ENCODE measurements at regions not wholly inside any gene's neighbourhood (a gene's known extent, or its start where the extent isn't known, plus 50 kb on each side); places are given as distances from the start of the nearest gene placed in this dataset.
"Not testable (repeated sequence)": the region's sequence is repeated elsewhere in the genome, so short reads cannot be mapped to it uniquely, and the experiment has no call there.

- H3K27me3 Mint-ChIP-seq, POLR2A ChIA-PET, H3K4me1 Mint-ChIP-seq, ATAC-seq, H3K4me3 Mint-ChIP-seq, DNase-seq, H3K27ac Mint-ChIP-seq, H3K36me3 Mint-ChIP-seq: not testable (repeated sequence)
- H3K9me3 Mint-ChIP-seq: peaks cover 13 to 43% (median 26%) of the 10 kb centered on the region in 9 donors
These were observed 483.8 kb downstream of the ADCYAP1 start for GRCh38 chr18:1388468-1388867.

GRCh38 chr18:1392046-1392445 lies 487.4 kb downstream of the ADCYAP1 start:
- POLR2A ChIA-PET: no interaction called here
- DNase-seq: no peak
- no peaks in the 10 kb centered on the region for H3K27me3 Mint-ChIP-seq
- peaks cover 4 to 24% (median 11%) of the 10 kb centered on the region in 9 donors for H3K9me3 Mint-ChIP-seq
- no peak for ATAC-seq
- H3K4me1 Mint-ChIP-seq: no peaks in the 10 kb centered on the region
- no peaks in the 10 kb centered on the region for H3K36me3 Mint-ChIP-seq
- H3K4me3 Mint-ChIP-seq: no peak overlapping the region
- H3K27ac Mint-ChIP-seq: no peak overlapping the region

GRCh38 chr18:1392865-1393734 lies 488.4 kb downstream of the ADCYAP1 start:
- DNase-seq (no peak), ATAC-seq (no peak)
- H3K36me3 Mint-ChIP-seq: no peaks in the 10 kb centered on the region
- no peak overlapping the region for H3K4me3 Mint-ChIP-seq
- no peaks in the 10 kb centered on the region for H3K27me3 Mint-ChIP-seq
- H3K27ac Mint-ChIP-seq: no peak overlapping the region
- no peaks in the 10 kb centered on the region for H3K4me1 Mint-ChIP-seq
- H3K9me3 Mint-ChIP-seq: peaks cover 0 to 16% (median 4%) of the 10 kb centered on the region in 9 donors
- POLR2A ChIA-PET: no interaction called here

- Mint-ChIP-seq H3K27me3 (no peaks in the 10 kb centered on the region), H3K4me1 (no peaks in the 10 kb centered on the region), H3K27ac (no peak overlapping the region), H3K36me3 (no peaks in the 10 kb centered on the region), H3K4me3 (no peak overlapping the region), H3K9me3 (peaks cover 0 to 16% (median 2%) of the 10 kb centered on the region in 9 donors)
- POLR2A ChIA-PET: no interaction called here
- DNase-seq (no peak), ATAC-seq (no peak)
These were observed 489.3 kb downstream of the ADCYAP1 start for GRCh38 chr18:1393929-1394328.

GRCh38 chr18:1394426-1394825 lies 489.8 kb downstream of the ADCYAP1 start:
- H3K4me1 Mint-ChIP-seq: no peaks in the 10 kb centered on the region
- peaks cover 0 to 17% (median 2%) of the 10 kb centered on the region in 9 donors for H3K9me3 Mint-ChIP-seq
- no peak overlapping the region for H3K27ac Mint-ChIP-seq
- DNase-seq (no peak), ATAC-seq (no peak)
- no peaks in the 10 kb centered on the region for H3K36me3 Mint-ChIP-seq
- no peaks in the 10 kb centered on the region for H3K27me3 Mint-ChIP-seq
- H3K4me3 Mint-ChIP-seq: no peak overlapping the region
- POLR2A ChIA-PET: no interaction called here

GRCh38 chr18:1394966-1395365 lies 490.3 kb downstream of the ADCYAP1 start:
- ATAC-seq (no peak), DNase-seq (no peak)
- no peaks in the 10 kb centered on the region for H3K36me3 Mint-ChIP-seq
- POLR2A ChIA-PET: no interaction called here
- no peaks in the 10 kb centered on the region for H3K27me3 Mint-ChIP-seq
- no peak overlapping the region for H3K27ac Mint-ChIP-seq
- H3K4me1 Mint-ChIP-seq: no peaks in the 10 kb centered on the region
- peaks cover 0 to 17% (median 2%) of the 10 kb centered on the region in 9 donors for H3K9me3 Mint-ChIP-seq
- no peak overlapping the region for H3K4me3 Mint-ChIP-seq

GRCh38 chr18:1408376-1408775 lies 503.7 kb downstream of the ADCYAP1 start:
- Mint-ChIP-seq H3K27ac (no peak overlapping the region), H3K36me3 (no peaks in the 10 kb centered on the region), H3K4me3 (no peak overlapping the region), H3K4me1 (no peaks in the 10 kb centered on the region), H3K27me3 (no peaks in the 10 kb centered on the region), H3K9me3 (peaks cover 0 to 12% (median 1%) of the 10 kb centered on the region in 9 donors)
- POLR2A ChIA-PET: no interaction called here
- DNase-seq: no peak
- ATAC-seq: no peak

- H3K27me3 Mint-ChIP-seq: no peaks in the 10 kb centered on the region
- H3K27ac Mint-ChIP-seq: no peak overlapping the region
These were observed 508.1 kb downstream of the ADCYAP1 start for GRCh38 chr18:1412655-1413322.

GRCh38 chr18:1413323-1413675 lies 508.6 kb downstream of the ADCYAP1 start:
- H3K27ac Mint-ChIP-seq: no peak overlapping the region
- no peak for DNase-seq
- POLR2A ChIA-PET: no interaction called here
- peaks cover 0 to 12% (median 1%) of the 10 kb centered on the region in 9 donors for H3K9me3 Mint-ChIP-seq
- H3K27me3 Mint-ChIP-seq: no peaks in the 10 kb centered on the region
- no peak overlapping the region for H3K4me3 Mint-ChIP-seq
- H3K4me1 Mint-ChIP-seq: no peaks in the 10 kb centered on the region
- H3K36me3 Mint-ChIP-seq: no peaks in the 10 kb centered on the region
- no peak for ATAC-seq

More at GRCh38 chr18:1412655-1413322, 508.1 kb downstream of the ADCYAP1 start:
- no peaks in the 10 kb centered on the region for H3K4me1 Mint-ChIP-seq
- no peak for ATAC-seq
- H3K36me3 Mint-ChIP-seq: no peaks in the 10 kb centered on the region
- no peak for DNase-seq
- H3K9me3 Mint-ChIP-seq: peaks cover 0 to 12% (median 1%) of the 10 kb centered on the region in 9 donors
- H3K4me3 Mint-ChIP-seq: no peak overlapping the region
- POLR2A ChIA-PET: no interaction called here

- H3K27ac Mint-ChIP-seq: no peak overlapping the region
- H3K9me3 Mint-ChIP-seq: peaks cover 0 to 7% (median 3%) of the 10 kb centered on the region in 9 donors
- H3K4me1 Mint-ChIP-seq: no peaks in the 10 kb centered on the region
- no peaks in the 10 kb centered on the region for H3K36me3 Mint-ChIP-seq
- POLR2A ChIA-PET: no interaction called here
- DNase-seq: no peak
- no peaks in the 10 kb centered on the region for H3K27me3 Mint-ChIP-seq
- H3K4me3 Mint-ChIP-seq: no peak overlapping the region
- no peak for ATAC-seq
These were observed 511.4 kb downstream of the ADCYAP1 start for GRCh38 chr18:1416074-1416473.

- H3K9me3 Mint-ChIP-seq: peaks cover 0 to 11% (median 0%) of the 10 kb centered on the region in 9 donors
- H3K27me3 Mint-ChIP-seq: peaks cover 0 to 2% (median 0%) of the 10 kb centered on the region in 5 donors
- ATAC-seq (no peak), DNase-seq (no peak)
- H3K4me1 Mint-ChIP-seq: no peaks in the 10 kb centered on the region
- H3K27ac Mint-ChIP-seq: no peak overlapping the region
- H3K36me3 Mint-ChIP-seq: no peaks in the 10 kb centered on the region
- no peak overlapping the region for H3K4me3 Mint-ChIP-seq
- POLR2A ChIA-PET: no interaction called here
These were observed 516.8 kb downstream of the ADCYAP1 start for GRCh38 chr18:1421502-1421901.

- DNase-seq (no peak), ATAC-seq (no peak)
- Mint-ChIP-seq H3K4me1 (no peaks in the 10 kb centered on the region), H3K36me3 (no peaks in the 10 kb centered on the region), H3K4me3 (no peak overlapping the region), H3K27me3 (peaks cover 0 to 2% (median 0%) of the 10 kb centered on the region in 5 donors), H3K27ac (no peak overlapping the region), H3K9me3 (peaks cover 0 to 11% (median 0%) of the 10 kb centered on the region in 9 donors)
- POLR2A ChIA-PET: no interaction called here
These were observed 518.0 kb downstream of the ADCYAP1 start for GRCh38 chr18:1422634-1423033.

GRCh38 chr18:1425679-1426078 lies 521.0 kb downstream of the ADCYAP1 start:
- ATAC-seq (no peak), DNase-seq (no peak)
- Mint-ChIP-seq H3K36me3 (no peaks in the 10 kb centered on the region), H3K9me3 (peaks cover 0 to 11% (median 0%) of the 10 kb centered on the region in 9 donors), H3K27ac (no peak overlapping the region), H3K4me3 (no peak overlapping the region), H3K27me3 (peaks cover 0 to 2% (median 0%) of the 10 kb centered on the region in 5 donors), H3K4me1 (no peaks in the 10 kb centered on the region)
- POLR2A ChIA-PET: no interaction called here
